Activated naive CD4-positive, alpha-beta T cell treated with anti-CD3 and anti-CD28 coated beads, Interleukin-2, amount 50 U/mL, for 24 hours (primary cell): ENCODE measurements at regions not wholly inside any gene's neighbourhood (a gene's known extent, or its start where the extent isn't known, plus 50 kb on each side); places are given as distances from the start of the nearest gene placed in this dataset.

Source experiments
- H3K27ac Mint-ChIP-seq: one replicate; pipeline ENCODE4 v1.8.0; 2021; ENCODE audit warnings: mild to moderate bottlenecking, mixed read lengths
- H3K27me3 Mint-ChIP-seq: one replicate; pipeline ENCODE4 v1.8.0; 2021; ENCODE audit warnings: mixed read lengths
- H3K36me3 Mint-ChIP-seq: one replicate; pipeline ENCODE4 v1.8.0; 2021; ENCODE audit warnings: mixed read lengths
- H3K4me1 Mint-ChIP-seq: one replicate; pipeline ENCODE4 v1.8.0; 2021; ENCODE audit warnings: mixed read lengths
- H3K4me3 Mint-ChIP-seq: one replicate; pipeline ENCODE4 v1.8.0; 2021; ENCODE audit warnings: mild to moderate bottlenecking, mixed read lengths
- H3K9me3 Mint-ChIP-seq: one replicate; pipeline ENCODE4 v1.8.0; 2021; ENCODE audit warnings: mixed read lengths

GRCh38 chr14:62420847-62421246, 624.4 kb downstream of the KCNH5 start:
- Mint-ChIP-seq H3K27me3 (no peaks in the 10 kb centered on the region), H3K4me1 (no peaks in the 10 kb centered on the region), H3K4me3 (no peak overlapping the region), H3K27ac (no peak overlapping the region), H3K9me3 (no peaks in the 10 kb centered on the region), H3K36me3 (no peaks in the 10 kb centered on the region)

GRCh38 chr14:62428429-62429203, 616.6 kb downstream of the KCNH5 start:
- peaks cover 4% of the 10 kb centered on the region for H3K9me3 Mint-ChIP-seq
- no peak overlapping the region for H3K4me3 Mint-ChIP-seq
- H3K27ac Mint-ChIP-seq, result no peak overlapping the region
- H3K27me3 Mint-ChIP-seq, result no peaks in the 10 kb centered on the region
- H3K36me3 Mint-ChIP-seq, result no peaks in the 10 kb centered on the region
- H3K4me1 Mint-ChIP-seq, result no peaks in the 10 kb centered on the region

GRCh38 chr14:62429683-62430082, 615.6 kb downstream of the KCNH5 start:
- Mint-ChIP-seq H3K27ac (no peak overlapping the region), H3K4me1 (no peaks in the 10 kb centered on the region), H3K9me3 (peaks cover 4% of the 10 kb centered on the region)

GRCh38 chr14:62431496-62431895, 613.8 kb downstream of the KCNH5 start:
- H3K27ac Mint-ChIP-seq, result no peak overlapping the region
- peaks cover 10% of the 10 kb centered on the region for H3K9me3 Mint-ChIP-seq
- no peak overlapping the region for H3K4me3 Mint-ChIP-seq
- no peaks in the 10 kb centered on the region for H3K36me3 Mint-ChIP-seq
- no peaks in the 10 kb centered on the region for H3K4me1 Mint-ChIP-seq
- H3K27me3 Mint-ChIP-seq, result no peaks in the 10 kb centered on the region

More at GRCh38 chr14:62429683-62430082, 615.6 kb downstream of the KCNH5 start:
- no peaks in the 10 kb centered on the region for H3K27me3 Mint-ChIP-seq
- H3K4me3 Mint-ChIP-seq, result no peak overlapping the region
- no peaks in the 10 kb centered on the region for H3K36me3 Mint-ChIP-seq

GRCh38 chr14:62432955-62433354, 612.3 kb downstream of the KCNH5 start:
- H3K4me3 Mint-ChIP-seq, result no peak overlapping the region
- peaks cover 17% of the 10 kb centered on the region for H3K9me3 Mint-ChIP-seq
- H3K4me1 Mint-ChIP-seq, result no peaks in the 10 kb centered on the region
- H3K36me3 Mint-ChIP-seq, result no peaks in the 10 kb centered on the region
- no peak overlapping the region for H3K27ac Mint-ChIP-seq
- H3K27me3 Mint-ChIP-seq, result no peaks in the 10 kb centered on the region

GRCh38 chr14:62436261-62436660, 609.0 kb downstream of the KCNH5 start:
- H3K27ac Mint-ChIP-seq, result no peak overlapping the region
- peaks cover 33% of the 10 kb centered on the region for H3K9me3 Mint-ChIP-seq
- no peaks in the 10 kb centered on the region for H3K27me3 Mint-ChIP-seq
- H3K4me1 Mint-ChIP-seq, result no peaks in the 10 kb centered on the region
- H3K36me3 Mint-ChIP-seq, result peaks cover 2% of the 10 kb centered on the region
- H3K4me3 Mint-ChIP-seq, result no peak overlapping the region

GRCh38 chr14:62439210-62439609, 606.0 kb downstream of the KCNH5 start:
- Mint-ChIP-seq H3K27ac (no peak overlapping the region), H3K27me3 (no peaks in the 10 kb centered on the region), H3K9me3 (peaks cover 33% of the 10 kb centered on the region), H3K4me1 (no peaks in the 10 kb centered on the region), H3K4me3 (no peak overlapping the region), H3K36me3 (peaks cover 2% of the 10 kb centered on the region)

- Mint-ChIP-seq H3K4me1 (no peaks in the 10 kb centered on the region), H3K9me3 (peaks cover 12% of the 10 kb centered on the region), H3K27ac (no peak overlapping the region), H3K27me3 (no peaks in the 10 kb centered on the region), H3K36me3 (peaks cover 2% of the 10 kb centered on the region), H3K4me3 (no peak overlapping the region)
Measured at GRCh38 chr14:62443796-62444195, 601.5 kb downstream of the KCNH5 start.

- Mint-ChIP-seq H3K27me3 (no peaks in the 10 kb centered on the region), H3K4me1 (no peaks in the 10 kb centered on the region), H3K36me3 (no peaks in the 10 kb centered on the region), H3K4me3 (no peak overlapping the region), H3K9me3 (no peaks in the 10 kb centered on the region), H3K27ac (no peak overlapping the region)
Measured at GRCh38 chr14:62445570-62445969, 599.7 kb downstream of the KCNH5 start.

- Mint-ChIP-seq H3K4me1 (no peaks in the 10 kb centered on the region), H3K4me3 (no peak overlapping the region), H3K27me3 (no peaks in the 10 kb centered on the region), H3K9me3 (no peaks in the 10 kb centered on the region), H3K27ac (no peak overlapping the region), H3K36me3 (no peaks in the 10 kb centered on the region)
Measured at GRCh38 chr14:62451221-62451620, 594.0 kb downstream of the KCNH5 start.

GRCh38 chr14:62453226-62453625, 592.0 kb downstream of the KCNH5 start:
- no peaks in the 10 kb centered on the region for H3K27me3 Mint-ChIP-seq
- no peaks in the 10 kb centered on the region for H3K4me1 Mint-ChIP-seq
- no peak overlapping the region for H3K27ac Mint-ChIP-seq
- H3K9me3 Mint-ChIP-seq, result peaks cover 7% of the 10 kb centered on the region
- H3K36me3 Mint-ChIP-seq, result no peaks in the 10 kb centered on the region
- H3K4me3 Mint-ChIP-seq, result no peak overlapping the region

GRCh38 chr14:62455446-62455845, 589.8 kb downstream of the KCNH5 start:
- Mint-ChIP-seq H3K27ac (no peak overlapping the region), H3K36me3 (no peaks in the 10 kb centered on the region), H3K4me1 (no peaks in the 10 kb centered on the region), H3K9me3 (peaks cover 7% of the 10 kb centered on the region), H3K27me3 (no peaks in the 10 kb centered on the region), H3K4me3 (no peak overlapping the region)

GRCh38 chr14:62462988-62463387, 582.3 kb downstream of the KCNH5 start:
- no peaks in the 10 kb centered on the region for H3K36me3 Mint-ChIP-seq

GRCh38 chr14:62468946-62469345, 576.3 kb downstream of the KCNH5 start:
- H3K4me1 Mint-ChIP-seq, result no peaks in the 10 kb centered on the region
- H3K27me3 Mint-ChIP-seq, result no peaks in the 10 kb centered on the region
- H3K27ac Mint-ChIP-seq, result no peak overlapping the region
- no peaks in the 10 kb centered on the region for H3K9me3 Mint-ChIP-seq
- no peak overlapping the region for H3K4me3 Mint-ChIP-seq
- H3K36me3 Mint-ChIP-seq, result no peaks in the 10 kb centered on the region

More at GRCh38 chr14:62462988-62463387, 582.3 kb downstream of the KCNH5 start:
- no peaks in the 10 kb centered on the region for H3K4me1 Mint-ChIP-seq
- no peak overlapping the region for H3K4me3 Mint-ChIP-seq
- H3K9me3 Mint-ChIP-seq, result no peaks in the 10 kb centered on the region
- no peaks in the 10 kb centered on the region for H3K27me3 Mint-ChIP-seq
- H3K27ac Mint-ChIP-seq, result no peak overlapping the region

GRCh38 chr14:62470935-62471334, 574.3 kb downstream of the KCNH5 start:
- Mint-ChIP-seq H3K4me1 (no peaks in the 10 kb centered on the region), H3K36me3 (no peaks in the 10 kb centered on the region), H3K27ac (no peak overlapping the region), H3K27me3 (no peaks in the 10 kb centered on the region), H3K9me3 (no peaks in the 10 kb centered on the region), H3K4me3 (no peak overlapping the region)

GRCh38 chr14:62491146-62491545, 554.1 kb downstream of the KCNH5 start:
- H3K27me3 Mint-ChIP-seq, result no peaks in the 10 kb centered on the region
- H3K36me3 Mint-ChIP-seq, result no peaks in the 10 kb centered on the region
- no peak overlapping the region for H3K4me3 Mint-ChIP-seq
- H3K4me1 Mint-ChIP-seq, result no peaks in the 10 kb centered on the region
- H3K9me3 Mint-ChIP-seq, result peaks cover 15% of the 10 kb centered on the region
- H3K27ac Mint-ChIP-seq, result no peak overlapping the region

- Mint-ChIP-seq H3K36me3 (no peaks in the 10 kb centered on the region), H3K4me1 (no peaks in the 10 kb centered on the region), H3K27ac (no peak overlapping the region), H3K27me3 (no peaks in the 10 kb centered on the region), H3K9me3 (peaks cover 21% of the 10 kb centered on the region), H3K4me3 (no peak overlapping the region)
Measured at GRCh38 chr14:62497708-62498107, 547.5 kb downstream of the KCNH5 start.
